Right lobe of liver (tissue), 6 donors: ENCODE measurements at regions not wholly inside any gene's neighbourhood (a gene's known extent, or its start where the extent isn't known, plus 50 kb on each side); places are given as distances from the start of the nearest gene placed in this dataset.

Source experiments
- ATAC-seq, 4 donors: fragments of 200-7000 bp; cut with Tn5 transposase; one replicate each; pipeline ENCODE4 v1.9.1; 2020; ENCODE audit warnings: mild to moderate bottlenecking in 4 of 4, moderate library complexity in 4 of 4
- DNase-seq, 3 donors: peaks; one replicate each; pipeline ENCODE4 v3.0.0-alpha.2; 2020
- H3K27ac ChIP-seq, 3 donors: fragments of 200-600 bp; one replicate each; pipeline ENCODE4 v1.8.0; 2022
- H3K27me3 ChIP-seq, 2 donors: fragments of 200-600 bp; one replicate each; pipeline ENCODE4 v1.8.0; 2022
- H3K36me3 ChIP-seq, 4 donors: fragments of 200-600 bp; sonication (generic) in 1 of 4; one replicate each; pipeline versions ENCODE4 v1.5.1 to v1.8.0; 2017 to 2022; ENCODE audit warnings: control low read depth in 1 of 4
- H3K4me1 ChIP-seq, 4 donors: fragments of 200-600 bp; sonication (generic) in 1 of 4; one replicate each; pipeline versions ENCODE4 v1.5.1 to v1.8.0; 2017 to 2022; ENCODE audit warnings: control low read depth in 1 of 4
- H3K4me3 ChIP-seq, 3 donors: fragments of 200-600 bp; one replicate each; pipeline ENCODE4 v1.8.0; 2022
- H3K9me3 ChIP-seq, 4 donors: fragments of 200-600 bp; sonication (generic) in 1 of 4; one replicate each; pipeline versions ENCODE4 v1.5.1 to v1.8.0; 2017 to 2022; ENCODE audit warnings: control low read depth in 1 of 4
- CTCF ChIP-seq, 4 donors: fragments of 200-600 bp in 3 of 4; fragments of 450-650 bp in 1 of 4; IDR thresholded peaks; one replicate each; pipeline versions ENCODE4 v1.5.1 to v1.8.0; 2016 to 2022; ENCODE audit warnings: antibody characterized with exemption in 4 of 4, mild to moderate bottlenecking in 2 of 4
- POLR2A ChIP-seq: fragments of 450-650 bp; IDR thresholded peaks from one replicate; pipeline ENCODE4 v1.6.1; 2017; ENCODE audit warnings: antibody characterized with exemption, mild to moderate bottlenecking
- WGBS: methylation state at CpG from one replicate; pipeline ENCODE4 v1.1.6; 2018; ENCODE audit warnings: low coverage, low lambda C conversion rate; ENCODE audit not compliant: insufficient coverage; ENCODE audit errors: missing lambda C conversion rate; 5-methylcytosine and 5-hydroxymethylcytosine counted together
- intact Hi-C, 2 donors: fragments of 100-400 bp; cut with DNase I; formaldehyde crosslinking; loops; one replicate each; pipeline versions ENCODE4 v1.11.2 to v1.14.1; 2022
- donor health status: DM: no; HTN: yes; CAD: no.
- donor health status: DM: no; HTN: no; CAD: no.
- donor health status: DM: no; HTN: no; CAD: no.
- donor health status: DM: no; HTN: yes; CAD: no.
- donor health status: DM: no; HTN: yes; CAD: no.

GRCh38 chr16:87173294-87173893 lies 143.8 kb downstream of the C16orf95 start:
- no peak for DNase-seq
- Histone ChIP-seq H3K27me3 (no peaks in the 10 kb centered on the region), H3K36me3 (no peaks in the 10 kb centered on the region), H3K27ac (no peak overlapping the region), H3K4me3 (no peak overlapping the region), H3K4me1 (peaks cover 0 to 3% (median 0%) of the 10 kb centered on the region in 4 donors), H3K9me3 (no peaks in the 10 kb centered on the region)
- ATAC-seq = no peak
- WGBS = 33% methylated on average over 1 of the region's 10 CpGs
- intact Hi-C loops = no loop called here
- no peak for TF ChIP-seq POLR2A
- no peak for TF ChIP-seq CTCF (IDR thresholded peaks at IDR 0.05)

GRCh38 chr16:87174061-87174460 lies 143.1 kb downstream of the C16orf95 start:
- H3K4me1 ChIP-seq = peaks cover 0 to 3% (median 0%) of the 10 kb centered on the region in 4 donors
- ATAC-seq (no peak), DNase-seq (no peak)
- intact Hi-C loops = no loop called here
- H3K4me3 ChIP-seq = no peak overlapping the region
- no peaks in the 10 kb centered on the region for H3K36me3 ChIP-seq
- no peaks in the 10 kb centered on the region for H3K9me3 ChIP-seq
- H3K27ac ChIP-seq = no peak overlapping the region
- 40% methylated on average over 1 of the region's 5 CpGs for WGBS
- H3K27me3 ChIP-seq = no peaks in the 10 kb centered on the region
- TF ChIP-seq CTCF (IDR thresholded peaks at IDR 0.05) (no peak), POLR2A (no peak)

GRCh38 chr16:87176735-87177134 lies 140.5 kb downstream of the C16orf95 start:
- Histone ChIP-seq H3K27ac (no peak overlapping the region), H3K4me3 (no peak overlapping the region), H3K27me3 (no peaks in the 10 kb centered on the region), H3K9me3 (no peaks in the 10 kb centered on the region), H3K36me3 (no peaks in the 10 kb centered on the region), H3K4me1 (no peaks in the 10 kb centered on the region)
- TF ChIP-seq CTCF (IDR thresholded peaks at IDR 0.05) = no peak
- no peak for TF ChIP-seq POLR2A
- DNase-seq (no peak), ATAC-seq (no peak)
- intact Hi-C loops = no loop called here
- no CpG with 5 or more reads among the region's 7 CpGs for WGBS

GRCh38 chr16:87177673-87178072 lies 139.5 kb downstream of the C16orf95 start:
- DNase-seq = no peak
- H3K27ac ChIP-seq = no peak overlapping the region
- no peak for ATAC-seq
- TF ChIP-seq CTCF (IDR thresholded peaks at IDR 0.05) (no peak), POLR2A (no peak)
- WGBS = 61% methylated on average over 7 of the region's 15 CpGs
- intact Hi-C loops = no loop called here
- H3K36me3 ChIP-seq = no peaks in the 10 kb centered on the region
- no peak overlapping the region for H3K4me3 ChIP-seq
- no peaks in the 10 kb centered on the region for H3K4me1 ChIP-seq
- no peaks in the 10 kb centered on the region for H3K9me3 ChIP-seq
- no peaks in the 10 kb centered on the region for H3K27me3 ChIP-seq
